SK-N-MC (cell line): ENCODE measurements at regions not wholly inside any gene's neighbourhood (a gene's known extent, or its start where the extent isn't known, plus 50 kb on each side); places are given as distances from the start of the nearest gene placed in this dataset.

Experiments
- EZH2 ChIP-seq: fragments of 200-600 bp; sonication (generic); IDR thresholded peaks from one replicate; pipeline ENCODE4 v1.6.1; 2017; ENCODE audit warnings: antibody characterized with exemption
- POLR2AphosphoS5 ChIP-seq: IDR thresholded peaks from 2 replicates; pipeline ENCODE4 v1.6.1; 2012; ENCODE audit warnings: mild to moderate bottlenecking, low read depth, low read length, borderline replicate concordance

DNA sequence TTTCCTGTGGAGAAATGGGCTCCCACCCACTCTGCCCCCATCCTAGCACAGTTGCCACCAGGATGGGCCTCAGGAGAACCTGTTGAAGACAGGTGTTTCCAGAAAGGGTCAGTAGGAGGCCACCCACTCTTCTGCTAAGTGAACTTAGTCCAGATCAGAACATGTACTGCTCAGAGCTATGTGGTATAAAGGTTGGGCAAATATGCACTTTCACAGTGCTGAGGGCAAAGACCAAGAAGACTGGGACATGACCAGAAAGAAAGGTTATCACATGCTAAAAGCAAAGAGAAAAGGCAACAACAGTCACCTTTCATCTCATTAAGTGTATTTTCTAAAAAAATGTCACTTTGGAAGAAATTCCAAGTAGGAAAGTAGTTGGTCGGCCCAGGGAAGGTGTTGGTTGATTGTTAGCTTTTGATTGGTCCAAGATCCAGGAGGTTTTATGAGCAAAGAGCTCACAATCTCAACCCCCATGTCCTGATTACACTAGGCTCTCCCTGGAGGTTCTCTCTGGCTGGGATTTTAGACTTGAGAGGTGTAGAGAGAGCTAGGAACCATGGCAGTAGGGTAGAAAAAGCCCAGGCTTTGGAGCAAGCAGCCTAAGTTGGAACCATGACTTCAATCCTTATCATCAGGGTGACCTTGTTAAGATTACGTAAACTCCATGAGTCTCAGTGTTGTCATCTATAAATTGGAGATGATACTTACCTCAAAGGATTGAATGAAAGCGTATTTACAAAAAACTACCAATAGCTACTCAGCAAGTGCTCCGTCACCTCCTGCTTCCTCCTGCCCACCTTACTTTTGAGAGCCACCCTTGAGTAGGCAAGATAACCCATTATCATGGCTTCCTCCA is 102.6 kb downstream of the GLUL start:
- TF ChIP-seq POLR2AphosphoS5: no peak
- TF ChIP-seq EZH2: no peak
